HCT116 (cell line): ENCODE measurements at regions not wholly inside any gene's neighbourhood (a gene's known extent, or its start where the extent isn't known, plus 50 kb on each side); places are given as distances from the start of the nearest gene placed in this dataset.

ENCODE experiments used
- ATAC-seq: fragments of 200-7000 bp; cut with Tn5 transposase; 2 replicates; pipeline ENCODE4 v1.9.1; 2020; ENCODE audit warnings: mild to moderate bottlenecking, moderate library complexity
- BruUV-seq: library from RNA; stranded (reverse); fragments of 400-500 nt; replicated peaks from 2 replicates; lab custom pipeline; 2021; lab: Mats Ljungman, UMichigan
- CTCF ChIA-PET: fragments of 300-600 bp; sonication (Branson Sonifier 250); formaldehyde crosslinking; loops from one replicate; lab custom pipeline; 2021; ENCODE audit warnings: antibody characterized with exemption; lab: Charles Lee
- POLR2A ChIA-PET: fragments of 300-600, 350-600 bp; sonication (Branson Sonifier 250); formaldehyde crosslinking; loops from one replicate; lab custom pipeline; 2021; ENCODE audit warnings: antibody characterized with exemption; lab: Charles Lee
- RAD21 ChIA-PET, 2 experiments: fragments of 300-600 bp; sonication (Branson Sonifier 250); formaldehyde crosslinking; loops; one replicate each; lab custom pipeline; 2023; ENCODE audit warnings: low total read pairs in 2 of 2; ENCODE audit not compliant: uncharacterized antibody in 2 of 2, unreplicated experiment in 2 of 2, low non-redundant PET in 1 of 2; lab: Charles Lee
- DNase-seq: peaks from one replicate; pipeline ENCODE4 v3.0.0-alpha.2; 2010; ENCODE audit warnings: low read depth, low spot score
- H2AFZ ChIP-seq: fragments of 200-600 bp; shearing (Covaris generic), sonication (generic); 2 replicates; pipeline ENCODE4 v1.6.1; 2017; ENCODE audit warnings: low read depth, mixed run types, mixed read lengths, antibody characterized with exemption, low read length; ENCODE audit not compliant: poor library complexity, severe bottlenecking
- H3K27ac ChIP-seq: 2 replicates; pipeline ENCODE4 v1.5.1; 2012; ENCODE audit warnings: low read depth, low read length
- H3K27me3 ChIP-seq: fragments of 200-600 bp; sonication (generic); 2 replicates; pipeline ENCODE4 v1.6.1; 2016; ENCODE audit warnings: mixed run types, low read length, mixed read lengths; ENCODE audit not compliant: insufficient read depth
- H3K36me3 ChIP-seq, 2 experiments: fragments of 200-500 bp in 1 of 2; fragments of 200-600 bp in 1 of 2; sonication (Bioruptor generic) in 1 of 2; sonication (generic) in 1 of 2; 2 replicates each; pipeline versions ENCODE4 v1.5.1 to v1.6.1; 2014 to 2016; ENCODE audit warnings: low read length in 2 of 2, inconsistent platforms in 1 of 2, mixed read lengths in 1 of 2, mixed run types in 1 of 2; ENCODE audit not compliant: insufficient read depth in 2 of 2, control insufficient read depth in 1 of 2
- H3K4me1 ChIP-seq, 2 experiments: fragments of 200-600 bp in 1 of 2; sonication (generic) in 1 of 2; 2 replicates each; pipeline versions ENCODE4 v1.5.1 to v1.6.1; 2012 to 2017; ENCODE audit warnings: low read length in 2 of 2, inconsistent platforms in 1 of 2, mild to moderate bottlenecking in 1 of 2, mixed read lengths in 1 of 2, mixed run types in 1 of 2, moderate library complexity in 1 of 2; ENCODE audit not compliant: insufficient read depth in 2 of 2, control insufficient read depth in 1 of 2
- H3K4me2 ChIP-seq: fragments of 200-600 bp; sonication (generic); 2 replicates; pipeline ENCODE4 v1.6.1; 2017; ENCODE audit warnings: mixed run types, low read length, mixed read lengths
- H3K4me3 ChIP-seq, 2 experiments: fragments of 200-600 bp in 1 of 2; sonication (generic) in 1 of 2; replicated peaks in 1 of 2; 2 replicates each; pipeline ENCODE4 v1.5.1; 2011 to 2016; ENCODE audit warnings: low read length in 2 of 2, control low read depth in 1 of 2, low read depth in 1 of 2, mild to moderate bottlenecking in 1 of 2, mixed read lengths in 1 of 2, mixed run types in 1 of 2
- H3K79me2 ChIP-seq: fragments of 200-600 bp; sonication (generic); 2 replicates; pipeline ENCODE4 v1.6.1; 2017; ENCODE audit warnings: mild to moderate bottlenecking, mixed run types, low read length, moderate library complexity, mixed read lengths; ENCODE audit not compliant: insufficient read depth
- H3K9ac ChIP-seq: fragments of 200-600 bp; sonication (generic); 2 replicates; pipeline ENCODE4 v1.6.1; 2016; ENCODE audit warnings: low read length, mixed read lengths
- H3K9me2 ChIP-seq: fragments of 200-600 bp; sonication (generic), shearing (Covaris generic); 2 replicates; pipeline ENCODE4 v1.6.1; 2017; ENCODE audit warnings: mixed run types, mild to moderate bottlenecking, moderate library complexity; ENCODE audit not compliant: insufficient read depth
- H3K9me3 ChIP-seq, 2 experiments: fragments of 200-500 bp in 1 of 2; fragments of 200-600 bp in 1 of 2; sonication (Bioruptor generic) in 1 of 2; sonication (generic) in 1 of 2; 2 replicates each; pipeline ENCODE4 v1.6.1; 2014 to 2017; ENCODE audit warnings: low read length in 2 of 2, mixed read lengths in 2 of 2, inconsistent platforms in 1 of 2, low read depth in 1 of 2, mild to moderate bottlenecking in 1 of 2, mixed run types in 1 of 2, moderate library complexity in 1 of 2; ENCODE audit not compliant: control insufficient read depth in 1 of 2, insufficient read depth in 1 of 2
- H4K20me1 ChIP-seq: fragments of 200-600 bp; sonication (generic), shearing (Covaris generic); 2 replicates; pipeline ENCODE4 v1.6.1; 2017; ENCODE audit warnings: mixed run types, mild to moderate bottlenecking, moderate library complexity; ENCODE audit not compliant: insufficient read depth
- ATF3 ChIP-seq: IDR thresholded peaks from 2 replicates; pipeline ENCODE4 v1.6.1; 2012
- CBX3 ChIP-seq: IDR thresholded peaks from 2 replicates; pipeline ENCODE4 v1.6.1; 2012; ENCODE audit warnings: low read depth
- EGR1 ChIP-seq: IDR thresholded peaks from 2 replicates; pipeline ENCODE4 v1.6.1; 2012; ENCODE audit warnings: low read depth
- ELF1 ChIP-seq: IDR thresholded peaks from 2 replicates; pipeline ENCODE4 v1.6.1; 2012; ENCODE audit warnings: low read depth, borderline replicate concordance
- EZH2 ChIP-seq: fragments of 200-600 bp; sonication (generic); IDR thresholded peaks from 2 replicates; pipeline ENCODE4 v1.6.1; 2017; ENCODE audit warnings: antibody characterized with exemption, mixed run types
- EZH2phosphoT487 ChIP-seq: fragments of 200-600 bp; IDR thresholded peaks from 2 replicates; pipeline ENCODE4 v1.6.1; 2018; ENCODE audit warnings: antibody characterized with exemption, borderline replicate concordance
- JUND ChIP-seq: IDR thresholded peaks from 2 replicates; pipeline ENCODE4 v1.6.1; 2012
- MAX ChIP-seq: IDR thresholded peaks from 2 replicates; pipeline ENCODE4 v1.6.1; 2012
- POLR2A ChIP-seq: IDR thresholded peaks from 2 replicates; pipeline ENCODE4 v1.7.0; 2011; ENCODE audit warnings: borderline replicate concordance; ENCODE audit not compliant: insufficient read depth, insufficient read length; ENCODE audit errors: extremely low read depth
- REST ChIP-seq: IDR thresholded peaks from 2 replicates; pipeline ENCODE4 v1.6.1; 2012; ENCODE audit warnings: low read depth
- SIN3A ChIP-seq: IDR thresholded peaks from 2 replicates; pipeline ENCODE4 v1.6.1; 2012; ENCODE audit warnings: low read depth
- SRF ChIP-seq: IDR thresholded peaks from 2 replicates; pipeline ENCODE4 v1.6.1; 2012; ENCODE audit warnings: low read depth
- TCF7L2 ChIP-seq: IDR thresholded peaks from 2 replicates; pipeline ENCODE4 v1.7.0; 2011; ENCODE audit warnings: borderline replicate concordance, inconsistent platforms; ENCODE audit not compliant: insufficient read depth, insufficient read length; ENCODE audit errors: extremely low read depth
- ZFX ChIP-seq: fragments of 450-650 bp; IDR thresholded peaks from 2 replicates; pipeline ENCODE4 v1.6.1; 2017
- ZNF274 ChIP-seq: fragments of 200-500 bp; sonication (Bioruptor generic); IDR thresholded peaks from 2 replicates; pipeline ENCODE4 v1.6.1; 2014; ENCODE audit warnings: mild to moderate bottlenecking, low read depth, low read length, inconsistent platforms
- intact Hi-C: fragments of 100-400 bp; cut with micrococcal nuclease; formaldehyde crosslinking; loops from 2 replicates; pipeline ENCODE4 v1.10.0; 2022
- TF ChIP-seq, protein P1 (sequence below): IDR thresholded peaks from 2 replicates; pipeline ENCODE4 v1.6.1; 2011; ENCODE audit warnings: mild to moderate bottlenecking, low read length, moderate library complexity; ENCODE audit not compliant: insufficient replicate concordance; ENCODE audit errors: extremely low read depth

- ATAC-seq (no peak), DNase-seq (no peak)
- no peak overlapping the region for H3K27ac ChIP-seq
- POLR2A ChIA-PET = no interaction called here
- no peak overlapping the region for H3K4me2 ChIP-seq
- no peaks in the 10 kb centered on the region for H3K9me2 ChIP-seq
- no peaks in the 10 kb centered on the region for H4K20me1 ChIP-seq
- H3K9me3 ChIP-seq = no peaks in the 10 kb centered on the region
- intact Hi-C loops = no loop called here
- H2AFZ ChIP-seq = no peak overlapping the region
- no peaks in the 10 kb centered on the region for H3K79me2 ChIP-seq
- H3K4me3 ChIP-seq = no peak overlapping the region
- no peak overlapping the region for H3K9ac ChIP-seq
- H3K27me3 ChIP-seq = no peaks in the 10 kb centered on the region
- RAD21 ChIA-PET = no interaction called here
- BruUV-seq = no TSS peak
- H3K4me1 ChIP-seq = no peaks in the 10 kb centered on the region
- no peak for TF ChIP-seq REST
- no peak for TF ChIP-seq EGR1
- TF ChIP-seq ZFX = no peak
- TF ChIP-seq EZH2 = no peak
- no peak for TF ChIP-seq CBX3
- no peak for TF ChIP-seq POLR2A
- TF ChIP-seq SIN3A = no peak
- no peak for TF ChIP-seq JUND
- TF ChIP-seq MAX = no peak
- no peak for TF ChIP-seq SRF
- TF ChIP-seq, protein P1, sequence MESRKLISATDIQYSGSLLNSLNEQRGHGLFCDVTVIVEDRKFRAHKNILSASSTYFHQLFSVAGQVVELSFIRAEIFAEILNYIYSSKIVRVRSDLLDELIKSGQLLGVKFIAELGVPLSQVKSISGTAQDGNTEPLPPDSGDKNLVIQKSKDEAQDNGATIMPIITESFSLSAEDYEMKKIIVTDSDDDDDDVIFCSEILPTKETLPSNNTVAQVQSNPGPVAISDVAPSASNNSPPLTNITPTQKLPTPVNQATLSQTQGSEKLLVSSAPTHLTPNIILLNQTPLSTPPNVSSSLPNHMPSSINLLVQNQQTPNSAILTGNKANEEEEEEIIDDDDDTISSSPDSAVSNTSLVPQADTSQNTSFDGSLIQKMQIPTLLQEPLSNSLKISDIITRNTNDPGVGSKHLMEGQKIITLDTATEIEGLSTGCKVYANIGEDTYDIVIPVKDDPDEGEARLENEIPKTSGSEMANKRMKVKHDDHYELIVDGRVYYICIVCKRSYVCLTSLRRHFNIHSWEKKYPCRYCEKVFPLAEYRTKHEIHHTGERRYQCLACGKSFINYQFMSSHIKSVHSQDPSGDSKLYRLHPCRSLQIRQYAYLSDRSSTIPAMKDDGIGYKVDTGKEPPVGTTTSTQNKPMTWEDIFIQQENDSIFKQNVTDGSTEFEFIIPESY = no peak
- TF ChIP-seq ELF1 = no peak
- TF ChIP-seq ZNF274 = no peak
- TF ChIP-seq ATF3 = no peak
- TF ChIP-seq TCF7L2 = no peak
- TF ChIP-seq EZH2phosphoT487 = no peak
- H3K36me3 ChIP-seq = no peaks in the 10 kb centered on the region
- CTCF ChIA-PET = no interaction called here
Measured at GRCh38 chr15:31172606-31173005, 71.1 kb upstream of the TRPM1 start.
